Peyer's patch (tissue), 4 donors: ENCODE measurements at regions not wholly inside any gene's neighbourhood (a gene's known extent, or its start where the extent isn't known, plus 50 kb on each side); places are given as distances from the start of the nearest gene placed in this dataset.

Experiments used
- DNase-seq, 3 donors: peaks; one replicate each; pipeline ENCODE4 v3.0.0-alpha.2; 2017 to 2019
- H3K27ac ChIP-seq, 4 donors: fragments of 200-600 bp; sonication (generic); one replicate each; pipeline ENCODE4 v1.5.1; 2016 to 2019
- H3K27me3 ChIP-seq, 2 donors: fragments of 200-600 bp; sonication (generic); one replicate each; pipeline ENCODE4 v1.5.1; 2019
- H3K36me3 ChIP-seq, 3 donors: fragments of 200-600 bp; sonication (generic); one replicate each; pipeline ENCODE4 v1.5.1; 2016 to 2019
- H3K4me1 ChIP-seq, 4 donors: fragments of 200-600 bp; sonication (generic); one replicate each; pipeline ENCODE4 v1.5.1; 2016 to 2019
- H3K4me3 ChIP-seq, 4 donors: fragments of 200-600 bp; sonication (generic); 1 replicate in 3 of 4; 2 replicates in 1 of 4; pipeline ENCODE4 v1.5.1; 2016 to 2019; ENCODE audit warnings: mild to moderate bottlenecking in 1 of 4
- H3K9me3 ChIP-seq, 4 donors: fragments of 200-600 bp; sonication (generic); one replicate each; pipeline ENCODE4 v1.5.1; 2016 to 2019; ENCODE audit warnings: mild to moderate bottlenecking in 1 of 4
- POLR2A ChIP-seq, 2 donors: fragments of 450-650 bp; IDR thresholded peaks; one replicate each; pipeline ENCODE4 v1.5.1; 2017; ENCODE audit warnings: antibody characterized with exemption in 2 of 2, mild to moderate bottlenecking in 2 of 2, moderate library complexity in 2 of 2
- TF ChIP-seq, protein P1 (sequence below), 6 experiments: fragments of 450-650 bp in 4 of 6; fragments of 200-600 bp in 2 of 6; sonication (generic) in 1 of 6; IDR thresholded peaks; one replicate each; pipeline ENCODE4 v1.5.1; 2017 to 2019; ENCODE audit warnings: antibody characterized with exemption in 6 of 6, mild to moderate bottlenecking in 3 of 6, moderate library complexity in 1 of 6

DNA sequence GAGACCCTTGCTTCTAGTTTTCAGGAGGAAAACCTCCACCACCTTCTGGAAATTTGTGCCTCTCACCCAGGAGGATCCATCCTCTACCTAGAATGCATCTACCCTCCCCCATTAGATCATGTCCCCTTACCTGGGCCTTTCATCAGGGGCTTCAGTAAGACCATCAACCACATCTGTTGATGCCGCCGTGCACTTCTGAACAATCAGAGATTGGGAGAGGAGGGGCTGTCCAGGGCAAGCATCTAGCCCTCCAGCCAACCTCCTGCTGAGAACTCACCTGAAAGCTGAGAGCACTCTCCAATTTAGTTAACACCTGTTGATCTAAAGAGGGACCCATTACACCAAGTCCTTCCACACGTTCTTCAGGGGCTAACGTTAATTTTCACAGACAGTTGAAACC is 57.6 kb upstream of the PIK3CG start:
- DNase-seq, result no peak
- H3K27me3 ChIP-seq, result no peaks in the 10 kb centered on the region
- H3K27ac ChIP-seq, result no peak overlapping the region
- TF ChIP-seq, protein P1, sequence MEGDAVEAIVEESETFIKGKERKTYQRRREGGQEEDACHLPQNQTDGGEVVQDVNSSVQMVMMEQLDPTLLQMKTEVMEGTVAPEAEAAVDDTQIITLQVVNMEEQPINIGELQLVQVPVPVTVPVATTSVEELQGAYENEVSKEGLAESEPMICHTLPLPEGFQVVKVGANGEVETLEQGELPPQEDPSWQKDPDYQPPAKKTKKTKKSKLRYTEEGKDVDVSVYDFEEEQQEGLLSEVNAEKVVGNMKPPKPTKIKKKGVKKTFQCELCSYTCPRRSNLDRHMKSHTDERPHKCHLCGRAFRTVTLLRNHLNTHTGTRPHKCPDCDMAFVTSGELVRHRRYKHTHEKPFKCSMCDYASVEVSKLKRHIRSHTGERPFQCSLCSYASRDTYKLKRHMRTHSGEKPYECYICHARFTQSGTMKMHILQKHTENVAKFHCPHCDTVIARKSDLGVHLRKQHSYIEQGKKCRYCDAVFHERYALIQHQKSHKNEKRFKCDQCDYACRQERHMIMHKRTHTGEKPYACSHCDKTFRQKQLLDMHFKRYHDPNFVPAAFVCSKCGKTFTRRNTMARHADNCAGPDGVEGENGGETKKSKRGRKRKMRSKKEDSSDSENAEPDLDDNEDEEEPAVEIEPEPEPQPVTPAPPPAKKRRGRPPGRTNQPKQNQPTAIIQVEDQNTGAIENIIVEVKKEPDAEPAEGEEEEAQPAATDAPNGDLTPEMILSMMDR (IDR thresholded peaks at IDR 0.05), result no peak
- no peak overlapping the region for H3K4me3 ChIP-seq
- no peaks in the 10 kb centered on the region for H3K36me3 ChIP-seq
- no peaks in the 10 kb centered on the region for H3K4me1 ChIP-seq
- H3K9me3 ChIP-seq, result no peaks in the 10 kb centered on the region

- Histone ChIP-seq H3K27ac (no peak overlapping the region), H3K4me1 (no peaks in the 10 kb centered on the region), H3K36me3 (no peaks in the 10 kb centered on the region), H3K27me3 (no peaks in the 10 kb centered on the region), H3K4me3 (no peak overlapping the region), H3K9me3 (no peaks in the 10 kb centered on the region)
- TF ChIP-seq, protein P1 (IDR thresholded peaks at IDR 0.05), result no peak
- no peak for TF ChIP-seq POLR2A (IDR thresholded peaks at IDR 0.05)
- DNase-seq, result no peak
Measured at GRCh38 chr7:106808967-106809635, 56.0 kb upstream of the PIK3CG start.

GRCh38 chr7:106811472-106811871 is 53.6 kb upstream of the PIK3CG start:
- Histone ChIP-seq H3K27me3 (no peaks in the 10 kb centered on the region), H3K4me3 (no peak overlapping the region), H3K4me1 (no peaks in the 10 kb centered on the region), H3K27ac (no peak overlapping the region), H3K9me3 (no peaks in the 10 kb centered on the region), H3K36me3 (no peaks in the 10 kb centered on the region)
- no peak for DNase-seq
- TF ChIP-seq, protein P1 (IDR thresholded peaks at IDR 0.05), result no peak
- no peak for TF ChIP-seq POLR2A (IDR thresholded peaks at IDR 0.05)

GRCh38 chr7:106812027-106812643 is 52.9 kb upstream of the PIK3CG start:
- DNase-seq, result no peak
- Histone ChIP-seq H3K27ac (no peak overlapping the region), H3K27me3 (no peaks in the 10 kb centered on the region), H3K9me3 (no peaks in the 10 kb centered on the region), H3K36me3 (no peaks in the 10 kb centered on the region), H3K4me3 (no peak overlapping the region), H3K4me1 (no peaks in the 10 kb centered on the region)
- TF ChIP-seq, protein P1 (IDR thresholded peaks at IDR 0.05), result no peak
- TF ChIP-seq POLR2A (IDR thresholded peaks at IDR 0.05), result no peak

DNA sequence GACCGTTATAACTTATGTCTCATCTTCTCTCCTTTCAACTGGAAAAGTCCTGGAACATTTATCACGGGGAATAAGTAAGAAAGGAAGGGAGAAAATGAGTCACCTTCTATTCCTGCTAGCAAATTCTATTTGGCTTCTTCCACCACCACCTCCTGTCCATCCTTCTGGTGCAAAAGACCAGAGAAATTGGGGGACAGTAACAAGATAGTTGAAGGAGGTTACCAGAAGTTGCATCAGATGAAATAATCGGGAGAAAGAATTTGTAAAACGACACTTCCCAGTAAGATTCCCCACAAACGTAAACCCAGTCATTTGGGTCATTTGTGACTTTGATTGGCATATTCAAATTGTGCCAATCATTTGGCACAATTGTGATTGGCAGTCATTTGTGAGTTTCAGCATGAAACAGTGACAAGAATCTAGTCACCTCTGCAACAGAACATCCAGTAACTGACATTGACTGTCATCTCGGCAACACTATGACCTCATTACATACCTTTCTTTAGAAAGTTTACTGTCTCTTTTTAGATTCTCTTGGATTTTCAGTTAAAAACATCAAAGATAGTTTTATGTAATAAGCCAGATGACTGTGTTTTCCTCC is 51.3 kb upstream of the PIK3CG start:
- Histone ChIP-seq H3K4me1 (no peaks in the 10 kb centered on the region), H3K36me3 (no peaks in the 10 kb centered on the region), H3K27ac (no peak overlapping the region), H3K4me3 (no peak overlapping the region), H3K9me3 (no peaks in the 10 kb centered on the region), H3K27me3 (no peaks in the 10 kb centered on the region)
- no peak for TF ChIP-seq POLR2A (IDR thresholded peaks at IDR 0.05)
- TF ChIP-seq, protein P1 (IDR thresholded peaks at IDR 0.05), result no peak
- DNase-seq, result no peak
